Astrocyte of the spinal cord (primary cell): ENCODE measurements at regions not wholly inside any gene's neighbourhood (a gene's known extent, or its start where the extent isn't known, plus 50 kb on each side); places are given as distances from the start of the nearest gene placed in this dataset.

Source experiments
- DNase-seq: peaks from one replicate; pipeline ENCODE4 v3.0.0; 2011; ENCODE audit warnings: low read depth, low spot score
- H3K4me3 ChIP-seq: 2 replicates; pipeline ENCODE4 v1.5.1; 2011; ENCODE audit warnings: low read depth, mild to moderate bottlenecking, low read length, moderate library complexity
- CTCF ChIP-seq: IDR thresholded peaks from 2 replicates; pipeline ENCODE4 v1.5.1; 2012; ENCODE audit warnings: low read depth, mild to moderate bottlenecking, low read length, inconsistent platforms
- in situ Hi-C: cut with HindIII; loops from 2 replicates; pipeline ENCODE4 v1.10.0; 2017; ENCODE audit warnings: low sequenced_read_pairs

GRCh38 chr12:86911973-86912372 lies 655.8 kb upstream of the MGAT4C start:
- TF ChIP-seq CTCF, result no peak
- in situ Hi-C loops, result no loop called here
- H3K4me3 ChIP-seq, result no peak overlapping the region

GRCh38 chr12:86903159-86903558 lies 647.0 kb upstream of the MGAT4C start:
- no peak overlapping the region for H3K4me3 ChIP-seq
- no peak for DNase-seq
- no peak for TF ChIP-seq CTCF
- in situ Hi-C loops, result no loop called here

More at GRCh38 chr12:86911973-86912372, 655.8 kb upstream of the MGAT4C start:
- DNase-seq, result no peak

- H3K4me3 ChIP-seq, result no peak overlapping the region
- TF ChIP-seq CTCF, result no peak
- in situ Hi-C loops, result no loop called here
- no peak for DNase-seq
Observed at GRCh38 chr12:86860776-86861175, 604.6 kb upstream of the MGAT4C start.

GRCh38 chr12:86852451-86852850 lies 596.3 kb upstream of the MGAT4C start:
- TF ChIP-seq CTCF, result no peak
- H3K4me3 ChIP-seq, result no peak overlapping the region
- no peak for DNase-seq
- in situ Hi-C loops, result no loop called here

- in situ Hi-C loops, result no loop called here
- peak; percentile 3 for DNase-seq
- no peak overlapping the region for H3K4me3 ChIP-seq
- TF ChIP-seq CTCF, result no peak
Observed at GRCh38 chr12:86838711-86839110, 582.5 kb upstream of the MGAT4C start.

GRCh38 chr12:86838260-86838659 lies 582.1 kb upstream of the MGAT4C start:
- no peak for TF ChIP-seq CTCF
- no peak for DNase-seq
- in situ Hi-C loops, result no loop called here
- H3K4me3 ChIP-seq, result no peak overlapping the region

GRCh38 chr12:86837246-86837645 lies 581.1 kb upstream of the MGAT4C start:
- in situ Hi-C loops, result no loop called here
- no peak overlapping the region for H3K4me3 ChIP-seq
- DNase-seq, result no peak
- no peak for TF ChIP-seq CTCF
